NAMALWA (cell line): ENCODE measurements at regions not wholly inside any gene's neighbourhood (a gene's known extent, or its start where the extent isn't known, plus 50 kb on each side); places are given as distances from the start of the nearest gene placed in this dataset.

Experiments used
- DNase-seq: peaks from one replicate; pipeline ENCODE4 v3.0.0-alpha.2; 2015; ENCODE audit warnings: low spot score

- no peak for DNase-seq
These were observed 921.3 kb downstream of the BRD1 start for GRCh38 chr22:48906216-48906835.

- DNase-seq, result no peak
These were observed 922.3 kb downstream of the BRD1 start for GRCh38 chr22:48905206-48905975.

GRCh38 chr22:48902983-48903650 lies 924.6 kb downstream of the BRD1 start:
- no peak for DNase-seq

- no peak for DNase-seq
These were observed 925.4 kb downstream of the BRD1 start for GRCh38 chr22:48902001-48902869.

GRCh38 chr22:48901324-48901723 lies 926.3 kb downstream of the BRD1 start:
- no peak for DNase-seq

- no peak for DNase-seq
These were observed 927.0 kb downstream of the BRD1 start for GRCh38 chr22:48900626-48901025.

GRCh38 chr22:48900327-48900597 lies 927.4 kb downstream of the BRD1 start:
- DNase-seq, result no peak

- no peak for DNase-seq
These were observed 927.9 kb downstream of the BRD1 start for GRCh38 chr22:48899523-48900326.

- DNase-seq, result no peak
These were observed 929.0 kb downstream of the BRD1 start for GRCh38 chr22:48898524-48899250.

- no peak for DNase-seq
These were observed 929.9 kb downstream of the BRD1 start for GRCh38 chr22:48897645-48898370.

- no peak for DNase-seq
These were observed 930.7 kb downstream of the BRD1 start for GRCh38 chr22:48896766-48897644.

- DNase-seq, result no peak
These were observed 931.6 kb downstream of the BRD1 start for GRCh38 chr22:48895831-48896765.

- DNase-seq, result no peak
These were observed 932.3 kb downstream of the BRD1 start for GRCh38 chr22:48895336-48895735.

- no peak for DNase-seq
These were observed 932.8 kb downstream of the BRD1 start for GRCh38 chr22:48894804-48895250.

- peak; percentile 22 for DNase-seq
These were observed 933.5 kb downstream of the BRD1 start for GRCh38 chr22:48894064-48894671.

GRCh38 chr22:48893288-48894063 lies 934.2 kb downstream of the BRD1 start:
- peak; percentile 36 for DNase-seq
